DMS53 (cell line): ENCODE measurements at regions not wholly inside any gene's neighbourhood (a gene's known extent, or its start where the extent isn't known, plus 50 kb on each side); places are given as distances from the start of the nearest gene placed in this dataset.
"Not testable (repeated sequence)": the region's sequence is repeated elsewhere in the genome, so short reads cannot be mapped to it uniquely, and the experiment has no call there.

Source experiments
- DNase-seq: peaks from one replicate; lab custom pipeline; 2025; lab: John Stamatoyannopoulos, UW

GRCh38 chr9:134530724-134531123, 110.9 kb upstream of the COL5A1 start:
- no peak for DNase-seq

- no peak for DNase-seq
These were observed 110.2 kb upstream of the COL5A1 start for GRCh38 chr9:134531220-134531970.

- no peak for DNase-seq
These were observed 109.5 kb upstream of the COL5A1 start for GRCh38 chr9:134532084-134532483.

GRCh38 chr9:134532661-134533060, 108.9 kb upstream of the COL5A1 start:
- DNase-seq, result not testable (repeated sequence)

GRCh38 chr9:134533850-134534588, 107.6 kb upstream of the COL5A1 start:
- no peak for DNase-seq

- no peak for DNase-seq
These were observed 106.9 kb upstream of the COL5A1 start for GRCh38 chr9:134534661-134535080.

GRCh38 chr9:134535171-134535570, 106.4 kb upstream of the COL5A1 start:
- no peak for DNase-seq

- no peak for DNase-seq
These were observed 105.3 kb upstream of the COL5A1 start for GRCh38 chr9:134536101-134536900.

- no peak for DNase-seq
These were observed 104.7 kb upstream of the COL5A1 start for GRCh38 chr9:134536931-134537330.

GRCh38 chr9:134537951-134538641, 103.5 kb upstream of the COL5A1 start:
- no peak for DNase-seq

GRCh38 chr9:134538856-134539566, 102.6 kb upstream of the COL5A1 start:
- no peak for DNase-seq

- DNase-seq, result no peak
These were observed 101.9 kb upstream of the COL5A1 start for GRCh38 chr9:134539586-134540194.

- DNase-seq, result no peak
These were observed 101.1 kb upstream of the COL5A1 start for GRCh38 chr9:134540276-134541096.

GRCh38 chr9:134541097-134541747, 100.4 kb upstream of the COL5A1 start:
- no peak for DNase-seq

GRCh38 chr9:134544388-134545214, 97.0 kb upstream of the COL5A1 start:
- no peak for DNase-seq

- DNase-seq, result no peak
These were observed 96.4 kb upstream of the COL5A1 start for GRCh38 chr9:134545215-134545542.

- DNase-seq, result no peak
These were observed 95.9 kb upstream of the COL5A1 start for GRCh38 chr9:134545543-134546245.

GRCh38 chr9:134546246-134546731, 95.3 kb upstream of the COL5A1 start:
- no peak for DNase-seq
